Choroid plexus epithelial cell (primary cell): ENCODE measurements at regions not wholly inside any gene's neighbourhood (a gene's known extent, or its start where the extent isn't known, plus 50 kb on each side); places are given as distances from the start of the nearest gene placed in this dataset.

Source experiments
- DNase-seq: peaks from one replicate; pipeline ENCODE4 v3.0.0-alpha.2; 2010; ENCODE audit warnings: low read depth
- H3K4me3 ChIP-seq: 2 replicates; pipeline ENCODE4 v1.5.1; 2011; ENCODE audit warnings: low read depth, mild to moderate bottlenecking, control low read depth, low read length, moderate library complexity
- TF ChIP-seq, protein P1 (sequence below): conservative IDR thresholded peaks from 2 replicates; pipeline ENCODE4 v1.5.1; 2011; ENCODE audit warnings: low read depth, mild to moderate bottlenecking, control low read depth, inconsistent platforms, low read length, moderate library complexity

DNA sequence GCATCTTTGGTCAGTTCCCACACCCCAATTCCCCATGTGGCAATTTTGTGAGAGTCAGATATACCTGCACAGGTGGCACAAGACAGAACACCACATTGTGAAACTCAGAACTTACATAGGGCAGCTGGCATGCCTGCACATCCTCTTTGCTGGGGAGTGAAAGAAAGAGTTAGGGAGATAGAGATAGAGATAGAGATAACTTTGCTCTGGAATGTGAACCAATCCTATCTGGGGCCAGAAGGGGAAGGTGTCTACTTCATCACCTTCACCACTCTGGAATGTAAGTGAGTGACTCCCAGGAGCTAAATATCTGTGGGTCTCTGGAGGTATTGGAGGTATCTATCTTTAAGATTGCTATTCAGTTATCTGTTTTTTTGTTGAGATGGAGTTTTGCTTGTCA is 289.2 kb downstream of the OGFRL1 start:
- TF ChIP-seq, protein P1, sequence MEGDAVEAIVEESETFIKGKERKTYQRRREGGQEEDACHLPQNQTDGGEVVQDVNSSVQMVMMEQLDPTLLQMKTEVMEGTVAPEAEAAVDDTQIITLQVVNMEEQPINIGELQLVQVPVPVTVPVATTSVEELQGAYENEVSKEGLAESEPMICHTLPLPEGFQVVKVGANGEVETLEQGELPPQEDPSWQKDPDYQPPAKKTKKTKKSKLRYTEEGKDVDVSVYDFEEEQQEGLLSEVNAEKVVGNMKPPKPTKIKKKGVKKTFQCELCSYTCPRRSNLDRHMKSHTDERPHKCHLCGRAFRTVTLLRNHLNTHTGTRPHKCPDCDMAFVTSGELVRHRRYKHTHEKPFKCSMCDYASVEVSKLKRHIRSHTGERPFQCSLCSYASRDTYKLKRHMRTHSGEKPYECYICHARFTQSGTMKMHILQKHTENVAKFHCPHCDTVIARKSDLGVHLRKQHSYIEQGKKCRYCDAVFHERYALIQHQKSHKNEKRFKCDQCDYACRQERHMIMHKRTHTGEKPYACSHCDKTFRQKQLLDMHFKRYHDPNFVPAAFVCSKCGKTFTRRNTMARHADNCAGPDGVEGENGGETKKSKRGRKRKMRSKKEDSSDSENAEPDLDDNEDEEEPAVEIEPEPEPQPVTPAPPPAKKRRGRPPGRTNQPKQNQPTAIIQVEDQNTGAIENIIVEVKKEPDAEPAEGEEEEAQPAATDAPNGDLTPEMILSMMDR = no peak
- no peak for DNase-seq
- no peak overlapping the region for H3K4me3 ChIP-seq

DNA sequence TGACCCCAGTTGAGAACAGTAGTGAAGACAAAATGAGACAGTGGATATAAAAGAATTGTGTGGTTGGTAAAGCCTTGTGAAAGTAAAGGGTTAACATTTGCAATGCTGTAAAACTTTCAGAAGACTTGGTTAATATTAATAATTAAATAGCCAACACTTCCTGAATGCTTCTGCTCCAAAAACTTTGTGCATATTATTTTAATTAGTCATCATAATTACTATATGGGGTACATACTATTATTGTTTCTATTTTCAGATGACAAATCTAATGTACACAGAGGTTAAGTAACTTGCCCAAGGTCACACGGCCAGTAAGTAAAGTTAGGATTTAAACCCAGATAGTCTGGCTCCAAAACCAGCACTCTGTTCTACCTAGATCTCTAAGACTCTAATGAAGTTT is 291.3 kb downstream of the OGFRL1 start:
- TF ChIP-seq, protein P1 = no peak
- no peak for DNase-seq
- no peak overlapping the region for H3K4me3 ChIP-seq

DNA sequence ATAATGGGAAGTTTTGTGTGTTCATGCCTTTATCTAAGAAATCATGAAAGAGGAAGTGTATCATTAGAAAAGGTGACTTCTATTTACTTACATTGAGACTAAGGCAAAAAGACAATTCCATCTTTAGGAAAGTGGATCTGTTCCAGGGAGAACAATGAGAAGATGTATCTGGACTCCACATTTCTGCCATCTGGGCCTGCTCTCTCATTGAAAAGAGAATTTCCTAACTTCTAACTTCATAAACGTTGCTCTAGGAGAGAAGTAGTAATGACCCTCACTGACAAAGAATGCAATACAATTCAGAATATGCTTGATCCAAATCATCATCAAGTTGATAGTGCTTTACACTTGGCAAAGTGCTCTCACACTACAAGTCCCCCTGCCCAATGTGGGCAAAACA is 294.2 kb downstream of the OGFRL1 start:
- TF ChIP-seq, protein P1 = no peak
- no peak overlapping the region for H3K4me3 ChIP-seq
- DNase-seq = no peak

DNA sequence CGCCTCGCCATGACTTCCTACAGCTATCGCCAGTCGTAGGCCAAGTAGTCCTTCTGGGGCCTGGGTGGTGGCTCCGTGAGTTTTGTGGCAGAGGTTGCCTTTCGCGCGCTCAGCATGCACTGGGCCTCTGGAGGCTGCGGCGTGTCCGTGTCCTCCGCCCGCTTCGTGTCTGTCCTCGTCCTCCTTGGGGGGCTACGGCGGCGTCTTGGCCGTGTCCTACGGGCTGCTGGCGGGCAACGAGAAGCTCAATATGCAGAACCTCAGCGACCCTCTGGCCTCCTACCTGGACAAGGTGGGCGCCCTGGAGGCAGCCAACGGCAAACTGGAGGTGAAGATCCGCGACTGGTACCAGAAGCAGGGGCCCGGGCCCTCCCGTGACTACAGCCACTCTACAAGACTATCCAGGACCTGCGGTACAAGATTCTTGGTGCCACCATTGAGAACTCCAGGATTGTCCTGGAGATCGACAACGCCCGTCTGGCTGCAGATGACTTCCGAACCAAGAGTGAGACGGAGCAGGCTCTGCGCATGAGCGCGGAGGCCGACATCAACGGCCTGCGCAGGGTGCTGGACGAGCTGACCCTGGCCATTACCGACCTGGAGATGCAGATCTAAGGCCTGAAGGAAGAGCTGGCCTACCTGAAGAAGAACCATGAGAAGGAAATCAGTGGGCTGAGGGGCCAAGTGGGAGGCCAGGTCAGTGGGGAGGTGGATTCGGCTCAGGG is 296.3 kb downstream of the OGFRL1 start:
- H3K4me3 ChIP-seq = no peak overlapping the region
- TF ChIP-seq, protein P1 = no peak
- no peak for DNase-seq

DNA sequence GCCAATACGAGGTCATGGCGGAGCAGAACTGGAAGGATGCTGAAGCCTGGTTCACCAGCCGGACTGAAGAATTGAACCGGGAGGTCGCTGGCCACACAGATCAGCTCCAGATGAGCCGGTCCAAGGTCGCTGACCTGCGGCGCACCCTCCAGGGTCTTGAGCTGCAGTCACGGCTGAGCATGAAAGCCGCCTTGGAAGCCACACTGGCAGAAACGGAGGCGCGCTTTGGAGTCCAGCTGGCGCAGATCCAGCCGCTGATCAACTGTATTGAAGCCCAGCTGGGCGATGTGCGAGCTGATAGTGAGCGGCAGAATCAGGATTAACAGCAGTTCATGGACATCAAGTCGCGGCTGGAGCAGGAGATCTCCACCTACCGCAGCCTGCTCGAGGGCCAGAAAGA is 296.9 kb downstream of the OGFRL1 start:
- no peak for DNase-seq
- TF ChIP-seq, protein P1 = no peak

DNA sequence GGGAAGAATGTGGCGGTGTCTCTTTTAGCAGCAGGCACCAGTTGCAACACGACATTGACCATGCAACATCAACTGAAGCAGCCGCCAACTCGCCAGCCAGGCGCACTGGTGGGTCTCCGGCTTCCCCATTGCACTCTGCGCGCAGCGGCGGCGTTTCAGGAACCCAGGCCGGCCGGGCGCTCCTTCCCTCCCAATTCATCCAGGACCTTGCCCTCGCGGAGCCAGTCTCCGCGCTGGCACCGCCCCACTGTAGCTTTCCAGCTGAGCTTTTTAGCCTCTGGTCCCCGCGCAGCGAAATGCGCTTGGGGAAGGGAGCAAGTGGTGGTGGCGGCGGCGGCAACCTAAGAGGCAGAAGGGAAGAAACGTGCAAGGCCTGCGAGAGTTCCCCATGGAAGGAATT is 297.9 kb upstream of the RIMS1 start:
- DNase-seq = no peak
- no peak overlapping the region for H3K4me3 ChIP-seq

More for the DNA sequence above, 296.9 kb downstream of the OGFRL1 start:
- H3K4me3 ChIP-seq = no peak overlapping the region

DNA sequence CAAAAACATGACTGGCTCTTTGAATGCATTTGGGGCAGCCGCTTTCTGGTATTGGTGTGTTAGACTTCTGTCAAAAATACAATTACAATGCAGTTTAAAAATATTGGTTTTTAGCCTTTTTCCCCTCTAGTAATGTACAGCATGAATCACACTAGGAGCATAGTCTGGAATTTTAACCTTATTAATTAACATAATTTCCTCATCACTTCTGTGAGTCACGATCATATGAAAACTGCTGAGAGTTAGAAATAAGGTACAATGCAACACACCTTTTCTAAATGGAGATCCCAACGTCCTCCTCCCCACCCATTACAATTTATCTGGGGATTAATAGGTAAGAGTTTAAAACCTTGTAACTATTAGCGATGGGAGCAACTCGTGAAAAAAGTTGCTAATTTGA is 297.1 kb upstream of the RIMS1 start:
- DNase-seq = no peak
- TF ChIP-seq, protein P1 = no peak
- no peak overlapping the region for H3K4me3 ChIP-seq

More for the DNA sequence above, 297.9 kb upstream of the RIMS1 start:
- TF ChIP-seq, protein P1 = no peak
